Testis (tissue), 2 donors: ENCODE measurements at regions not wholly inside any gene's neighbourhood (a gene's known extent, or its start where the extent isn't known, plus 50 kb on each side); places are given as distances from the start of the nearest gene placed in this dataset.

Experiments used
- POLR2A ChIP-seq: fragments of 450-650 bp; IDR thresholded peaks from one replicate; pipeline ENCODE4 v1.6.1; 2017; ENCODE audit warnings: antibody characterized with exemption, mild to moderate bottlenecking, moderate library complexity
- TF ChIP-seq, protein P1 (sequence below), 3 experiments: fragments of 450-650 bp in 2 of 3; fragments of 200-600 bp in 1 of 3; sonication (generic) in 1 of 3; IDR thresholded peaks; one replicate each; pipeline ENCODE4 v1.5.1; 2016 to 2019; ENCODE audit warnings: antibody characterized with exemption in 3 of 3, mild to moderate bottlenecking in 2 of 3, moderate library complexity in 1 of 3

- TF ChIP-seq, protein P1, sequence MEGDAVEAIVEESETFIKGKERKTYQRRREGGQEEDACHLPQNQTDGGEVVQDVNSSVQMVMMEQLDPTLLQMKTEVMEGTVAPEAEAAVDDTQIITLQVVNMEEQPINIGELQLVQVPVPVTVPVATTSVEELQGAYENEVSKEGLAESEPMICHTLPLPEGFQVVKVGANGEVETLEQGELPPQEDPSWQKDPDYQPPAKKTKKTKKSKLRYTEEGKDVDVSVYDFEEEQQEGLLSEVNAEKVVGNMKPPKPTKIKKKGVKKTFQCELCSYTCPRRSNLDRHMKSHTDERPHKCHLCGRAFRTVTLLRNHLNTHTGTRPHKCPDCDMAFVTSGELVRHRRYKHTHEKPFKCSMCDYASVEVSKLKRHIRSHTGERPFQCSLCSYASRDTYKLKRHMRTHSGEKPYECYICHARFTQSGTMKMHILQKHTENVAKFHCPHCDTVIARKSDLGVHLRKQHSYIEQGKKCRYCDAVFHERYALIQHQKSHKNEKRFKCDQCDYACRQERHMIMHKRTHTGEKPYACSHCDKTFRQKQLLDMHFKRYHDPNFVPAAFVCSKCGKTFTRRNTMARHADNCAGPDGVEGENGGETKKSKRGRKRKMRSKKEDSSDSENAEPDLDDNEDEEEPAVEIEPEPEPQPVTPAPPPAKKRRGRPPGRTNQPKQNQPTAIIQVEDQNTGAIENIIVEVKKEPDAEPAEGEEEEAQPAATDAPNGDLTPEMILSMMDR (IDR thresholded peaks at IDR 0.05) = no peak
- no peak for TF ChIP-seq POLR2A
These were observed 161.1 kb upstream of the ATP10A start for GRCh38 chr15:26024241-26024640.
